A549 (cell line): ENCODE measurements at regions not wholly inside any gene's neighbourhood (a gene's known extent, or its start where the extent isn't known, plus 50 kb on each side); places are given as distances from the start of the nearest gene placed in this dataset.

ENCODE experiments used
- ATAC-seq, 2 experiments: fragments of 200-7000 bp in 1 of 2; fragments of >200 bp in 1 of 2; cut with Nextera tagmentation in 1 of 2; cut with Tn5 transposase in 1 of 2; 3 replicates each; pipeline versions ENCODE4 v1.8.0 to v1.9.1; 2018 to 2020; ENCODE audit warnings: mild to moderate bottlenecking in 1 of 2, moderate library complexity in 1 of 2
- CTCF ChIA-PET: fragments of 300-600 bp; sonication (Branson Sonifier 250); formaldehyde crosslinking; extraction: SDS; loops from one replicate; lab custom pipeline; 2021; ENCODE audit warnings: antibody characterized with exemption, inconsistent platforms; lab: Yijun Ruan, JAX
- POLR2A ChIA-PET: fragments of 350-600 bp; formaldehyde crosslinking; extraction: SDS; loops from one replicate; lab custom pipeline; 2021; ENCODE audit warnings: antibody characterized with exemption, inconsistent platforms; lab: Yijun Ruan, JAX
- DNase-seq, 2 experiments: peaks; one replicate each; pipeline versions ENCODE4 v3.0.0 to v3.0.0-alpha.2; 2011 to 2016; ENCODE audit warnings: low read depth in 1 of 2, low spot score in 1 of 2
- FAIRE-seq: peaks from 2 replicates; lab custom pipeline; 2011; peaks lifted over from hg19 to GRCh38; lab: Jason Lieb, UNC
- H3K27ac ChIP-seq, 2 experiments: fragments of >200 bp; sonication (Bioruptor Twin); formaldehyde crosslinking; 3 replicates each; pipeline ENCODE4 v1.5.1; 2016 to 2017
- H3K4me1 ChIP-seq: fragments of >200 bp; sonication (Bioruptor Twin); formaldehyde crosslinking; 3 replicates; pipeline ENCODE4 v1.6.1; 2016
- H3K4me2 ChIP-seq: fragments of >200 bp; sonication (Bioruptor Twin); formaldehyde crosslinking; 3 replicates; pipeline ENCODE4 v1.6.1; 2016
- H3K4me3 ChIP-seq: fragments of >200 bp; sonication (Bioruptor Twin); formaldehyde crosslinking; 3 replicates; pipeline ENCODE4 v1.5.1; 2016
- H3K9me3 ChIP-seq: fragments of >200 bp; sonication (Bioruptor Twin); formaldehyde crosslinking; 3 replicates; pipeline ENCODE4 v1.6.1; 2016
- BHLHE40 ChIP-seq: IDR thresholded peaks from 2 replicates; pipeline ENCODE4 v1.6.1; 2012; ENCODE audit warnings: low read depth, low read length, inconsistent platforms
- EP300 ChIP-seq, 2 experiments: fragments of >200 bp; sonication (Bioruptor Twin); formaldehyde crosslinking; IDR thresholded peaks; 2 replicates in 1 of 2; 3 replicates in 1 of 2; pipeline ENCODE4 v1.6.1; 2016 to 2017
- FOSB ChIP-seq: fragments of 250-450 bp; sonication (Bioruptor Pico); IDR thresholded peaks from 2 replicates; pipeline ENCODE4 v1.5.0; 2020; ENCODE audit warnings: mild to moderate bottlenecking, moderate library complexity
- HDAC2 ChIP-seq: fragments of 200-600 bp; sonication (generic); IDR thresholded peaks from 2 replicates; pipeline ENCODE4 v1.6.1; 2016
- HOXB13 ChIP-seq: fragments of 250-450 bp; sonication (Bioruptor Pico); IDR thresholded peaks from 2 replicates; pipeline ENCODE4 v1.5.0; 2020; ENCODE audit warnings: low read depth, mild to moderate bottlenecking, moderate library complexity
- HOXB5 ChIP-seq: fragments of 250-450 bp; sonication (Bioruptor Pico); IDR thresholded peaks from 2 replicates; pipeline ENCODE4 v1.5.0; 2020; ENCODE audit warnings: mild to moderate bottlenecking, moderate library complexity
- KDM5A ChIP-seq: fragments of 200-600 bp; sonication (generic); IDR thresholded peaks from 2 replicates; pipeline ENCODE4 v1.6.1; 2016; ENCODE audit warnings: antibody characterized with exemption, mild to moderate bottlenecking
- MAFK ChIP-seq: fragments of 450-650 bp; IDR thresholded peaks from 2 replicates; pipeline ENCODE4 v1.6.1; 2014; ENCODE audit not compliant: partially characterized antibody
- MYC ChIP-seq: IDR thresholded peaks from 2 replicates; pipeline ENCODE4 v1.6.1; 2012; ENCODE audit warnings: mild to moderate bottlenecking, inconsistent platforms, low read length, improper control_type of control experiment, borderline replicate concordance
- POLR2A ChIP-seq: IDR thresholded peaks from 2 replicates; pipeline ENCODE4 v1.6.1; 2012; ENCODE audit warnings: mild to moderate bottlenecking, low read length
- RARB ChIP-seq: fragments of 250-450 bp; sonication (Bioruptor Pico); IDR thresholded peaks from 2 replicates; pipeline ENCODE4 v1.8.0; 2021; ENCODE audit warnings: mild to moderate bottlenecking, moderate library complexity
- RCOR1 ChIP-seq: fragments of 150-350 bp; IDR thresholded peaks from 2 replicates; pipeline ENCODE4 v1.6.1; 2014; ENCODE audit warnings: antibody characterized with exemption, low read length, low read depth
- TP53 ChIP-seq: fragments of 250-450 bp; sonication (Bioruptor Pico); IDR thresholded peaks from 2 replicates; pipeline ENCODE4 v1.5.0; 2021; ENCODE audit warnings: mild to moderate bottlenecking, moderate library complexity
- ZSCAN20 ChIP-seq: fragments of 250-450 bp; sonication (Bioruptor Pico); IDR thresholded peaks from 2 replicates; pipeline ENCODE4 v1.8.0; 2022; ENCODE audit warnings: mild to moderate bottlenecking, moderate library complexity
- WGBS: methylation state at CpG from one replicate; pipeline ENCODE4 v1.1.6; 2017; ENCODE audit errors: missing lambda C conversion rate; 5-methylcytosine and 5-hydroxymethylcytosine counted together
- TF ChIP-seq, protein P1 (sequence below): IDR thresholded peaks from 2 replicates; pipeline ENCODE4 v1.6.1; 2012; ENCODE audit warnings: low read depth, borderline replicate concordance
- TF ChIP-seq, protein P2 (sequence below): IDR thresholded peaks from 2 replicates; pipeline ENCODE4 v1.6.1; 2012
- TF ChIP-seq, protein P3 (sequence below): fragments of 150-350 bp; IDR thresholded peaks from 2 replicates; pipeline ENCODE4 v1.6.1; 2014; ENCODE audit warnings: low read depth, mild to moderate bottlenecking, low read length
- TF ChIP-seq, protein P4 (sequence below): fragments of 450-650 bp; IDR thresholded peaks from 2 replicates; pipeline ENCODE4 v1.6.1; 2014; ENCODE audit warnings: antibody characterized with exemption
- TF ChIP-seq, protein P5 (sequence below): fragments of 250-450 bp; sonication (Bioruptor Pico); IDR thresholded peaks from 2 replicates; pipeline ENCODE4 v1.5.0; 2020; ENCODE audit warnings: low read depth, mild to moderate bottlenecking, moderate library complexity
- TF ChIP-seq, protein P6 (sequence below): fragments of >200 bp; sonication (Bioruptor Twin); formaldehyde crosslinking; IDR thresholded peaks from 3 replicates; pipeline ENCODE4 v1.5.1; 2016
- TF ChIP-seq, protein P7 (sequence below): fragments of 250-450 bp; sonication (Bioruptor Pico); IDR thresholded peaks from 2 replicates; pipeline ENCODE4 v1.5.0; 2021; ENCODE audit warnings: mild to moderate bottlenecking, moderate library complexity, borderline replicate concordance
- TF ChIP-seq, protein P8 (sequence below): IDR thresholded peaks from 2 replicates; pipeline ENCODE4 v1.6.1; 2012

DNA sequence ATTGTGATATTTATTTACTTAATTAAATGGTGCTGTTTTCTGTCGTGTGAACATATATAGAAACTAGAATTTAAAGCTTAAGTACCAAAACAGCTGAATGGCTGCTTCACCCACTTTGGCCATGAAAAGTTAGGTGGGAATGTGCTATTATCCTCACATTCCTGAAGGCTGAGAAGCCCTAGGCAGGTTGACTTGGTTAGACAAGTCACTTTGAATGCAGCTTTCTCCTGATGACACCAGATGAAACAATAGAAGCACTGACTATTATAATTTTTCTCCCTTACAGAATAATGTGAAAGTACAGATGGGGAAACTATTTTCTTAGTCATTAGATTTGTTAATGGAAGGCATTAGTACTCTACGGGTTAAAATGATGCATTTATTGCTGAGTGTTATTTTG, 65.1 kb upstream of the C5orf46 start:
- DNase-seq, result no peak
- ChIA-PET CTCF (no interaction called here), POLR2A (no interaction called here)
- 20% methylated on average over 2 of the region's 2 CpGs for WGBS
- Histone ChIP-seq H3K4me3 (no peak overlapping the region), H3K9me3 (no peaks in the 10 kb centered on the region), H3K27ac (no peak overlapping the region), H3K4me2 (no peak overlapping the region), H3K4me1 (no peaks in the 10 kb centered on the region)
- ATAC-seq, result no peak
- no peak for TF ChIP-seq HOXB13 (CRISPR knock-in tag)
- TF ChIP-seq RARB (CRISPR knock-in tag), result no peak
- TF ChIP-seq ZSCAN20 (CRISPR knock-in tag), result no peak
- no peak for TF ChIP-seq TP53 (CRISPR knock-in tag)
- TF ChIP-seq MYC, result no peak
- TF ChIP-seq, protein P1, sequence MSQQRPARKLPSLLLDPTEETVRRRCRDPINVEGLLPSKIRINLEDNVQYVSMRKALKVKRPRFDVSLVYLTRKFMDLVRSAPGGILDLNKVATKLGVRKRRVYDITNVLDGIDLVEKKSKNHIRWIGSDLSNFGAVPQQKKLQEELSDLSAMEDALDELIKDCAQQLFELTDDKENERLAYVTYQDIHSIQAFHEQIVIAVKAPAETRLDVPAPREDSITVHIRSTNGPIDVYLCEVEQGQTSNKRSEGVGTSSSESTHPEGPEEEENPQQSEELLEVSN, result no peak
- no peak for TF ChIP-seq HDAC2
- TF ChIP-seq, protein P2, sequence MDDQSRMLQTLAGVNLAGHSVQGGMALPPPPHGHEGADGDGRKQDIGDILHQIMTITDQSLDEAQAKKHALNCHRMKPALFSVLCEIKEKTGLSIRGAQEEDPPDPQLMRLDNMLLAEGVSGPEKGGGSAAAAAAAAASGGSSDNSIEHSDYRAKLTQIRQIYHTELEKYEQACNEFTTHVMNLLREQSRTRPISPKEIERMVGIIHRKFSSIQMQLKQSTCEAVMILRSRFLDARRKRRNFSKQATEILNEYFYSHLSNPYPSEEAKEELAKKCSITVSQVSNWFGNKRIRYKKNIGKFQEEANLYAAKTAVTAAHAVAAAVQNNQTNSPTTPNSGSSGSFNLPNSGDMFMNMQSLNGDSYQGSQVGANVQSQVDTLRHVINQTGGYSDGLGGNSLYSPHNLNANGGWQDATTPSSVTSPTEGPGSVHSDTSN, result no peak
- TF ChIP-seq HOXB5, result no peak
- TF ChIP-seq, protein P3, sequence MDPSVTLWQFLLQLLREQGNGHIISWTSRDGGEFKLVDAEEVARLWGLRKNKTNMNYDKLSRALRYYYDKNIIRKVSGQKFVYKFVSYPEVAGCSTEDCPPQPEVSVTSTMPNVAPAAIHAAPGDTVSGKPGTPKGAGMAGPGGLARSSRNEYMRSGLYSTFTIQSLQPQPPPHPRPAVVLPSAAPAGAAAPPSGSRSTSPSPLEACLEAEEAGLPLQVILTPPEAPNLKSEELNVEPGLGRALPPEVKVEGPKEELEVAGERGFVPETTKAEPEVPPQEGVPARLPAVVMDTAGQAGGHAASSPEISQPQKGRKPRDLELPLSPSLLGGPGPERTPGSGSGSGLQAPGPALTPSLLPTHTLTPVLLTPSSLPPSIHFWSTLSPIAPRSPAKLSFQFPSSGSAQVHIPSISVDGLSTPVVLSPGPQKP, result no peak
- no peak for TF ChIP-seq BHLHE40
- no peak for TF ChIP-seq FOSB (CRISPR knock-in tag)
- TF ChIP-seq, protein P4, sequence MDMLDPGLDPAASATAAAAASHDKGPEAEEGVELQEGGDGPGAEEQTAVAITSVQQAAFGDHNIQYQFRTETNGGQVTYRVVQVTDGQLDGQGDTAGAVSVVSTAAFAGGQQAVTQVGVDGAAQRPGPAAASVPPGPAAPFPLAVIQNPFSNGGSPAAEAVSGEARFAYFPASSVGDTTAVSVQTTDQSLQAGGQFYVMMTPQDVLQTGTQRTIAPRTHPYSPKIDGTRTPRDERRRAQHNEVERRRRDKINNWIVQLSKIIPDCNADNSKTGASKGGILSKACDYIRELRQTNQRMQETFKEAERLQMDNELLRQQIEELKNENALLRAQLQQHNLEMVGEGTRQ, result no peak
- no peak for TF ChIP-seq KDM5A
- no peak for TF ChIP-seq RCOR1
- FAIRE-seq, result no peak

DNA sequence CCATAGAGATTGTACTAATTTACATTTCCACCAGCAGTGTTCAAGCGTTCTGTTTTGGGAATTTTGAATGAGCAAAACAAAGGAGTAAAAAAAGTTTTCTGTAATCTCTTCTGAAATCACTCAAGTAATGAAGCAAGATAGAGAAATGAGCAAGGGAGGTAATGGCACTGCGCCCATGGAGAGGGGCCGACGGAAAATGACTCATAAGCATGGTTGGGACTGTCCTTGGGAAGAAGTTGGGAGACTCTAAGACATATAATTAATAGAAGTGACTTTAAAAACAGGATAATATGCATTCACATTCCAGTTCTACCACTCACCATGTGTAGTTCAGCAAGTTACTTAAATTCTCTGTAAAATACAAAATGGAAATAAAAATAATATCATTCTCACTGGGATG, 62.5 kb upstream of the C5orf46 start:
- Histone ChIP-seq H3K4me2 (no peak overlapping the region), H3K4me1 (no peaks in the 10 kb centered on the region), H3K27ac (no peak overlapping the region), H3K9me3 (no peaks in the 10 kb centered on the region), H3K4me3 (no peak overlapping the region)
- POLR2A ChIA-PET, result no interaction called here
- TF ChIP-seq, protein P5, sequence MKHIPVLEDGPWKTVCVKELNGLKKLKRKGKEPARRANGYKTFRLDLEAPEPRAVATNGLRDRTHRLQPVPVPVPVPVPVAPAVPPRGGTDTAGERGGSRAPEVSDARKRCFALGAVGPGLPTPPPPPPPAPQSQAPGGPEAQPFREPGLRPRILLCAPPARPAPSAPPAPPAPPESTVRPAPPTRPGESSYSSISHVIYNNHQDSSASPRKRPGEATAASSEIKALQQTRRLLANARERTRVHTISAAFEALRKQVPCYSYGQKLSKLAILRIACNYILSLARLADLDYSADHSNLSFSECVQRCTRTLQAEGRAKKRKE (CRISPR knock-in tag), result no peak
- no peak for TF ChIP-seq MAFK
- TF ChIP-seq TP53 (CRISPR knock-in tag), result no peak
- TF ChIP-seq EP300 (IDR thresholded peaks at IDR 0.05), result no peak
- TF ChIP-seq POLR2A, result no peak
- CTCF ChIA-PET, result no interaction called here
- no peak for FAIRE-seq
- 2% methylated on average over 4 of the region's 4 CpGs for WGBS
- DNase-seq, result no peak
- ATAC-seq, result no peak

DNA sequence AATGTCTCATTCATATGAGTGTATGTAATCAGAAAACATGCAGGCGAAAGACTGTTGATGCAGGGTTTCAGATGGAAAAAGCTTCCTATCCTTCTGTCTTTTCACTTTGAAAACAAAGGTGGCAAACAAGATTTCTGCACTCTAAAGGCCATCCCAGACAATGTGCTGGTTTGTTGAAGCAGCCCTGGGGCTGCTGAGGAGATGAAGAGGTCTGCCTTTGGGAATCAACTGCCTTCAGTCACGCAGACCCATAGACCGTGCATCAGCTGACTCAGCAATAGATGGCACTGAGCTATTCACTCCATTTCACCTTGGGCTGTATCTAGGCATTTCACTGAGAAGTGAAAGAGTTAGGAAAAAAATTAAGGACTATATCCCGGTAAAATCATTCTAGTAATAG, 60.5 kb upstream of the C5orf46 start:
- 11% methylated on average over 4 of the region's 4 CpGs for WGBS
- Histone ChIP-seq H3K4me1 (no peaks in the 10 kb centered on the region), H3K27ac (no peak overlapping the region), H3K4me3 (no peak overlapping the region), H3K9me3 (no peaks in the 10 kb centered on the region), H3K4me2 (no peak overlapping the region)
- no peak for DNase-seq
- no peak for ATAC-seq
- FAIRE-seq, result no peak
- ChIA-PET POLR2A (no interaction called here), CTCF (no interaction called here)
- TF ChIP-seq, protein P6, sequence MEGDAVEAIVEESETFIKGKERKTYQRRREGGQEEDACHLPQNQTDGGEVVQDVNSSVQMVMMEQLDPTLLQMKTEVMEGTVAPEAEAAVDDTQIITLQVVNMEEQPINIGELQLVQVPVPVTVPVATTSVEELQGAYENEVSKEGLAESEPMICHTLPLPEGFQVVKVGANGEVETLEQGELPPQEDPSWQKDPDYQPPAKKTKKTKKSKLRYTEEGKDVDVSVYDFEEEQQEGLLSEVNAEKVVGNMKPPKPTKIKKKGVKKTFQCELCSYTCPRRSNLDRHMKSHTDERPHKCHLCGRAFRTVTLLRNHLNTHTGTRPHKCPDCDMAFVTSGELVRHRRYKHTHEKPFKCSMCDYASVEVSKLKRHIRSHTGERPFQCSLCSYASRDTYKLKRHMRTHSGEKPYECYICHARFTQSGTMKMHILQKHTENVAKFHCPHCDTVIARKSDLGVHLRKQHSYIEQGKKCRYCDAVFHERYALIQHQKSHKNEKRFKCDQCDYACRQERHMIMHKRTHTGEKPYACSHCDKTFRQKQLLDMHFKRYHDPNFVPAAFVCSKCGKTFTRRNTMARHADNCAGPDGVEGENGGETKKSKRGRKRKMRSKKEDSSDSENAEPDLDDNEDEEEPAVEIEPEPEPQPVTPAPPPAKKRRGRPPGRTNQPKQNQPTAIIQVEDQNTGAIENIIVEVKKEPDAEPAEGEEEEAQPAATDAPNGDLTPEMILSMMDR, result no peak
- TF ChIP-seq, protein P2, result no peak
- peak; percentile 69 for TF ChIP-seq MAFK
- TF ChIP-seq, protein P7, sequence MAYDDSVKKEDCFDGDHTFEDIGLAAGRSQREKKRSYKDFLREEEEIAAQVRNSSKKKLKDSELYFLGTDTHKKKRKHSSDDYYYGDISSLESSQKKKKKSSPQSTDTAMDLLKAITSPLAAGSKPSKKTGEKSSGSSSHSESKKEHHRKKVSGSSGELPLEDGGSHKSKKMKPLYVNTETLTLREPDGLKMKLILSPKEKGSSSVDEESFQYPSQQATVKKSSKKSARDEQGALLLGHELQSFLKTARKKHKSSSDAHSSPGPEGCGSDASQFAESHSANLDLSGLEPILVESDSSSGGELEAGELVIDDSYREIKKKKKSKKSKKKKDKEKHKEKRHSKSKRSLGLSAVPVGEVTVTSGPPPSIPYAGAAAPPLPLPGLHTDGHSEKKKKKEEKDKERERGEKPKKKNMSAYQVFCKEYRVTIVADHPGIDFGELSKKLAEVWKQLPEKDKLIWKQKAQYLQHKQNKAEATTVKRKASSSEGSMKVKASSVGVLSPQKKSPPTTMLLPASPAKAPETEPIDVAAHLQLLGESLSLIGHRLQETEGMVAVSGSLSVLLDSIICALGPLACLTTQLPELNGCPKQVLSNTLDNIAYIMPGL, result no peak
- TF ChIP-seq, protein P8, sequence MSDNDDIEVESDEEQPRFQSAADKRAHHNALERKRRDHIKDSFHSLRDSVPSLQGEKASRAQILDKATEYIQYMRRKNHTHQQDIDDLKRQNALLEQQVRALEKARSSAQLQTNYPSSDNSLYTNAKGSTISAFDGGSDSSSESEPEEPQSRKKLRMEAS, result no peak
